NCI-H2029 treated with DMSO at 0.1 percent for 48 hours (cell line): ENCODE measurements at regions not wholly inside any gene's neighbourhood (a gene's known extent, or its start where the extent isn't known, plus 50 kb on each side); places are given as distances from the start of the nearest gene placed in this dataset.
"Not testable (repeated sequence)": the region's sequence is repeated elsewhere in the genome, so short reads cannot be mapped to it uniquely, and the experiment has no call there.

Source experiments
- DNase-seq: peaks from one replicate; lab custom pipeline; 2025; lab: John Stamatoyannopoulos, UW

- DNase-seq: not testable (repeated sequence)
Measured at GRCh38 chr11:67873223-67873622, 130.7 kb downstream of the UNC93B1 start.

DNA sequence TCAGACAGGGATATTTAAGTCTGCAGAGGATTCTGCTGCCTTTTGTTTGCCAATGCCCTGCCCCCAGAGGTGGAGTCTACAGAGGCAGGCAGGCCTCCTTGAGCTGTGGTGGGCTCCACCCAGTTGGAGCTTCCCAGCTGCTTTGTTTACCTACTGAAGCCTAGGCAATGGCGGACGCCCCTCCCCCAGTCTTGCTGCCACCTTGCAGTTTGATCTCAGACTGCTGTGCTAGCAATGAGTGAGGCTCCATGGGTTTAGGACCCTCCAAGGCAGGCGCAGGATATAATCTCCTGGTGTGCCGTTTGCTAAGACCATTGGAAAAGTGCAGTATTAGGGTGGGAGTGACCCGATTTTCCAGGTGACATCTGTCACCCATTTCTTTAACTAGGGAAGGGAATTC is 132.7 kb downstream of the UNC93B1 start:
- DNase-seq: not testable (repeated sequence)

GRCh38 chr11:67862896-67863295 is 141.0 kb downstream of the UNC93B1 start:
- DNase-seq: not testable (repeated sequence)

DNA sequence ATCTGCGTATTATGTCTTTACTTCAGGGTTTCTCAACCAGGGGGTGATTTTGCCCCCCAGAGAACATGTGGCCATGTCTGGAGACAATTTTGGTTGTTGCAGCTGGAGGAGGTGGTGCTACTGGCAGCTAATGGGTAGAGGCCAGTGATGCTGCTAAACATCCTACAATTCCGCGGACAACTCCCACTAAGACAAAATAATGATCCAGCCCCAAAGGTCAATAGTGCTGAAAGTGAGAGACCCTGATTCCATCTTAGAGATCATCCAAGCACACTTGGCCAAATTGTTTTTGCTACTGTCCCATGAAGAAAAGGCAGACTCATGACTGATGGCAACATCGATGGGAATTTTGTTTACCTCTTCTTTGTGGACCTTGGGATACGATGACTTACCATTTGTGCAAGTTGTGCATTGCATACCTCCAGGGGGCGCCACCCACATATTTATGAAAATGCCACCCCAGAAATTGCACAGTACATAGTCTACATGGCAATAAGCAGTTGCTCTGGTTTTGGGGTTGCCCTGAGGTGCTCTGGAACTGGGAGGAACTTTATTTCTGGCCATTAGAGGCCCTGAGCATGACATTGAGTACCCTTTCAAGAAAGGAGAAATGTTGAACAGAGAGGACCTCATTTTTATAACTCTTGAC is 144.3 kb downstream of the UNC93B1 start:
- not testable (repeated sequence) for DNase-seq

- not testable (repeated sequence) for DNase-seq
Measured at GRCh38 chr11:67850747-67851146, 153.2 kb downstream of the UNC93B1 start.

DNA sequence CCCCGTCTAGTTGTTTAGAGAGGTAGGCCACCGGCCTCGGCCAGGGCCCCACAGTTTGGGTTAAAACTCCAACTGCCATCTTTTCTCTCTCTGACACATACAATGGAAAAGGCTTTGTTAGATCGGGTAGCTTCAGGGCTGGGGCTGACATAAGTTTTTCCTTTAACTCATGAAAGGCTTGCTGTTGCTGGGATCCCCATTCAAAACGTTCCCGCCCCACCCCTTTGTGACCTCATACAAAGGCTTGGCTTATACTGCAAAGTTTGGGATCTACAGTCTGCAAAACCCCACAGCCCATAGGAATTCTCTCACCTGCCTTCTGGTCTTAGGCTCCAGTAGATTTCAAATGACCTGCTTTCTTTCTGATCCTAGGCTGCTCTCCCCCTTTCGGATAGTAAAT is 154.1 kb downstream of the UNC93B1 start:
- DNase-seq: not testable (repeated sequence)

DNA sequence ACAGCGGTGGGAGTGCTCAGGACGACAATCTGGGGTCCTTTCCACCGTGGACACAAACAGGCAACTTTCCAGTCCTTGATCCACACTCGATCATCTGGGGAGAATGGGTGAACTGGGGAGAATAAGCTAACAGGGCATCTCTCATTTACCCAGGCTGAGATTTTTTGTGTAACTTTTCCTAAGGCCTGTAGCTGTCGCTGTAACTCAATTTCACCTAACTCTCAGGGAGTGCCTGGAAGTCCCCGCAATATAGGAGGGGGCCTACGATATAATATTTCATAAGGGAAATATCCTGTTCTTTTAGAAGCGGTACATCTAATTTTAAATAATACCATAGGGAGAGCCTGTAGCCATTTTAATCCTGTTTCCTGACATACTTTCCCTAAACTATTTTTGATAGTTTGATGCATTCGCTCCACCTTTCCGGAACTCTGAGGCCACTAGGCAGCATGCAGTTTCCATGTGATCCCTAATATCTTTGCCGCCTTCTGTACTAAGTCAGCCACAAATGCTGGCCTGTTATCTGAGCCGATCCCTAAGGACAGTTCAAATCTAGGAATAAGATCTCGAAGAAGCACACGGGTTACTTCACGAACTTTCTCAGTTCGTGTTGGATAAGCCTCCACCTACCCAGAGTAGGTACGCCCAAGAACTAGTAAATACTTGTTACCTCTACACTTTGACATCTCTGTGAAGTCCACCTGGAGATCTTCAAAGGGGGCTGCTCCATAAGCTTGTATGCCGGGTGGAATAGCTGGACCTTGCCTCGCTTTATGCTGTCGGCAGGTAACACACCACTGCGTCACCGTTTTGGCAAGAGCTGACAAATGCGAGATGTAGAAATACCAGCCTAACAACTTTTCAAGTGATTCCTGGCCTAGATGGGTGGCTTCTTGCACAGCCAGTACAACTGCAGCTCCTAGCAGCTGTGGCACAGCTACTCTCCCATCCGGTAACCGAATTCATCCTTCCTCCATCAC is 155.7 kb downstream of the UNC93B1 start:
- DNase-seq: not testable (repeated sequence)

DNA sequence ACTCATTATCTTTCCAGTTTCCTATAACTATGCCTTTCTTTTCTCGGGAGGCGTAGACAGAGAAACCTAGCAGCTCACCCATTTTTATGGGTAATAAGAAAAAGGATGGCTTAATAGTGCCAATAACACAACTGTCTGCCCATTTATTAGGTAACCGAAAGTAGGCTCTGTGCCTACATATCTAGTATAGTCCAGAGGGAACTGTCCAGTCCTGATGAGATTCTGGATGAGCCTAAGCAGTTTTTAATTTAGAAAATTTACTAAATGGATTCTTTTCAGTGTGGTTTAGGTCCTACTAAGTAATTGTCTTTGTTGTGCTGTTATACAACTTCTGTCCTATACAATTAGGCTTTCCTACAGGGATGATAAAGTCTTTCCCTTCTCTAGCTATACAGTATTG is 157.6 kb downstream of the UNC93B1 start:
- not testable (repeated sequence) for DNase-seq

DNA sequence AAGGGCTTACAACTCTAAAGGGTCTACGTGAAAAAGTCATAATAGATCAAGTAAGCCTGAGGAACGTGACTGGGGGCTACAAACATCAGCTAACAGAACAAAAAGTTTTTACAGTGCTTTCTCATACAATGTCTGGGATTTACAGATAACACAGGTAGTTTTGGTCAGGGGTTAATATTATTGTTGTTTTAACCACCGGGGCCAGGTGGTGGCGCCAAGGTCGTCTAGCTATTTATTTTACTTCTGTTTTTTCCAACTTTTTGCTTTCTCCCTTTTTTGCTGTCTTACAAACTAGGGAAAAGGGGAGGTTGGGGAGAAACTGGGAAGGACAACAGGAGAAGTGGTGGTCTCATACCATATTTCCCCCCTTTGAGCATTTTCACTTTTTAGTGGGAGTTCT is 158.6 kb downstream of the UNC93B1 start:
- not testable (repeated sequence) for DNase-seq

GRCh38 chr11:67840599-67840998 is 163.3 kb downstream of the UNC93B1 start:
- DNase-seq: not testable (repeated sequence)

GRCh38 chr11:67830152-67830551 is 155.7 kb upstream of the ALDH3B2 start:
- not testable (repeated sequence) for DNase-seq

GRCh38 chr11:67826951-67827296 is 152.5 kb upstream of the ALDH3B2 start:
- DNase-seq: not testable (repeated sequence)

- peak; percentile 42 for DNase-seq
Measured at GRCh38 chr11:67826028-67826950, 151.9 kb upstream of the ALDH3B2 start.

DNA sequence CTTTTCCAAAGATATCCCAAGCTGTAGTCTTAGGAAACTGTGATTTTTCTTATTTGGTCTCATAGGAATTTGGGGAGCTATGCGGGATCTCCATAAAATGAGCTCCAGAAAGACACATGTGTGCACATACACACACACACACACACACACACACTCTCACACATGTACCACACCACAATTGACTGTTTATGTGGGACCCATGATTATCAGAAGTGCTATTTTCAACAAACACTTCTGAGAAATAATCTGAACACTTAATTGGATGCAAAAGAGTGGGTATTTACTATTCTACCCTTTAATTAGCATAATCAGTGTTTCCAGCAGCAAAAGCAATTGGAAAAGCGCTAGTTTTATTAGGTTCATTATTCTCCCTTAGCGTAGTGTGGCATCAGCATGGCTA is 150.4 kb upstream of the ALDH3B2 start:
- DNase-seq: not testable (repeated sequence)

GRCh38 chr11:67820081-67820480 is 145.7 kb upstream of the ALDH3B2 start:
- DNase-seq: no peak

GRCh38 chr11:67817558-67817957 is 143.1 kb upstream of the ALDH3B2 start:
- DNase-seq: not testable (repeated sequence)

DNA sequence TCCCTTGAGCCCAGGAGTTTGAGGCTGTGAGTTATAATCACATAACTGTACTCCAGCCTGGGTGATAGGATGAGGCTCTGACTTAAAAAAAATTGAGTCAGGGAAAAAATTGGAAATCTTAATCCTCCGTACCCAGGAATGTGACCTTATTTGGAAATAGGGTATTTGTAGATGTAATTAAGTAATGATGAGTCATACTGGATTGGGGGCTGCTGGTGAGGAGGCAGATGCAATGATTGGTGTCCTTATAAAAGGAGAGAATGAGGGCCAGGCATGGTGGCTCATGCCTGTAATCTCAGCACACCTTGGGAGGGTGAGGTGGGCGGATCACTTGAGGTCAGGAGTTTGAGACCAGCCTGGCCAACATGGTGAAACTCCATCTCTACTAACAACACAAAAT is 134.9 kb upstream of the ALDH3B2 start:
- DNase-seq: not testable (repeated sequence)

DNA sequence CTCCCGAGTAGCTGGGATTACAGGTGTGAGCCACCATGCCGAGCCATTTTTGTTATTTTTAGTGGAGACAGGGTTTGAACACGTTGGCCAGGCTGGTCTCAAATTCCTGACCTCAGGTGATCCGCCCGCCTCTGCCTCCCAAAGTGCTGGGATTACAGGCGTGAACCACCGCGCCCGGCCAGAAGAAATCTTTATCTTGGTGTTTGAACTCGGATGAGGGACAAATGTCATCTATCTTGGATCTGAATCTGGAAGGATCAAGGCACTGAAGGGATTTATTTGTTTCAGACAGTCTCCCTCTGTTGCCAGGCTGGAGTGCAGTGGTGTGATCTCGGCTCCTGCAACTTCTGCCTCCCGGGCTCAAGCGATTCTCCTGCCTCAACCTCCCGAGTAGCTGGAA is 133.5 kb upstream of the ALDH3B2 start:
- not testable (repeated sequence) for DNase-seq

GRCh38 chr11:67806728-67807235 is 132.4 kb upstream of the ALDH3B2 start:
- DNase-seq: not testable (repeated sequence)

DNA sequence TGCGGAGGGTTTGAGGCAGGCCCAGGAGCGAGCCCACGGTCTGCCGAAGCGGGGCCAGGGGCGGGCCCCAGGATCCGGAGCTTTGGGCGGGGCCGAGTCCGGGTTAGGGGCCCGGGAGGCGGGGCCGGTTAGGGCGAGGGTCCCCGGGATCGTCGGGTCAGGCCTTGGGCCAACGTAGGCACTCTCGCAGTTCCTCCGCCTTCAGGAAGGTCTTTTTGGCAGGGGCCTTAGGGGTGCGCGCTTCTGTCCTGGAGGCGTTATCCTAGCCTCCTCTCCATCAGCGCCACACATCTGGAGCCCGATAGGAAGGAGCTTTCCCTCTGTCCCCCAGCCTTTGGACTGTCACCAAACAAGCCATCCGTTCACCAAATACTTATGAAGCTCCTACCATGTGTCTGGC is 131.8 kb upstream of the ALDH3B2 start:
- not testable (repeated sequence) for DNase-seq

GRCh38 chr11:67805253-67806126 is 131.1 kb upstream of the ALDH3B2 start:
- DNase-seq: peak; percentile 85
